GM12865 (cell line): ENCODE measurements at regions not wholly inside any gene's neighbourhood (a gene's known extent, or its start where the extent isn't known, plus 50 kb on each side); places are given as distances from the start of the nearest gene placed in this dataset.
"Not testable (repeated sequence)": the region's sequence is repeated elsewhere in the genome, so short reads cannot be mapped to it uniquely, and the experiment has no call there.

Experiments
- DNase-seq: peaks from one replicate; pipeline ENCODE4 v3.0.0; 2010; ENCODE audit warnings: low read depth
- H3K4me3 ChIP-seq: 2 replicates; pipeline ENCODE4 v1.5.1; 2011; ENCODE audit warnings: mild to moderate bottlenecking, low read depth, low read length, control low read depth
- CTCF ChIP-seq: IDR thresholded peaks from 2 replicates; pipeline ENCODE4 v1.5.1; 2011; ENCODE audit warnings: low read length, control low read depth, low read depth, inconsistent platforms; ENCODE audit not compliant: insufficient read depth; ENCODE audit errors: missing control alignments

GRCh38 chr2:39918886-39919285 lies 139.8 kb upstream of the THUMPD2 start:
- TF ChIP-seq CTCF: no peak
- DNase-seq: no peak
- H3K4me3 ChIP-seq: no peak overlapping the region

- not testable (repeated sequence) for H3K4me3 ChIP-seq, DNase-seq
Observed at GRCh38 chr2:39917371-39917770, 138.3 kb upstream of the THUMPD2 start.

- no peak overlapping the region for H3K4me3 ChIP-seq
- TF ChIP-seq CTCF: no peak
- DNase-seq: no peak
Observed at GRCh38 chr2:39914949-39915348, 135.9 kb upstream of the THUMPD2 start.

GRCh38 chr2:39913648-39914461 lies 134.8 kb upstream of the THUMPD2 start:
- peak; percentile 63 for DNase-seq
- TF ChIP-seq CTCF: peak; percentile 70
- H3K4me3 ChIP-seq: no peak overlapping the region

GRCh38 chr2:39902103-39902502 lies 123.0 kb upstream of the THUMPD2 start:
- no peak for DNase-seq
- no peak for TF ChIP-seq CTCF
- H3K4me3 ChIP-seq: no peak overlapping the region

GRCh38 chr2:39898934-39899333 lies 119.9 kb upstream of the THUMPD2 start:
- no peak for TF ChIP-seq CTCF
- DNase-seq: no peak
- no peak overlapping the region for H3K4me3 ChIP-seq

GRCh38 chr2:39897273-39897672 lies 118.2 kb upstream of the THUMPD2 start:
- no peak for DNase-seq
- TF ChIP-seq CTCF: no peak
- H3K4me3 ChIP-seq: no peak overlapping the region
